Neuronal stem cell (in vitro differentiated cells): ENCODE measurements at regions not wholly inside any gene's neighbourhood (a gene's known extent, or its start where the extent isn't known, plus 50 kb on each side); places are given as distances from the start of the nearest gene placed in this dataset.

Source experiments
- DNase-seq: peaks from one replicate; pipeline ENCODE4 v3.0.0-alpha.2; 2013; ENCODE audit warnings: low spot score
- H2AFZ ChIP-seq: one replicate; pipeline ENCODE4 v1.6.1; 2013; ENCODE audit warnings: mild to moderate bottlenecking, low read length, inconsistent platforms
- H2AK5ac ChIP-seq: 2 replicates; pipeline ENCODE4 v1.6.1; 2013; ENCODE audit warnings: low read depth, mild to moderate bottlenecking, inconsistent platforms, low read length, moderate library complexity, mixed read lengths
- H2BK120ac ChIP-seq: 2 replicates; pipeline ENCODE4 v1.6.1; 2013; ENCODE audit warnings: low read depth, mild to moderate bottlenecking, inconsistent platforms, low read length, moderate library complexity, mixed read lengths
- H2BK12ac ChIP-seq: one replicate; pipeline ENCODE4 v1.6.1; 2013; ENCODE audit warnings: low read length, inconsistent platforms
- H2BK15ac ChIP-seq: 2 replicates; pipeline ENCODE4 v1.6.1; 2013; ENCODE audit warnings: mild to moderate bottlenecking, low read length, inconsistent platforms, mixed read lengths
- H2BK5ac ChIP-seq: one replicate; pipeline ENCODE4 v1.6.1; 2013; ENCODE audit warnings: inconsistent platforms, mild to moderate bottlenecking, low read length, moderate library complexity
- H3K14ac ChIP-seq: one replicate; pipeline ENCODE4 v1.6.1; 2013; ENCODE audit warnings: low read length, inconsistent platforms
- H3K18ac ChIP-seq: 2 replicates; pipeline ENCODE4 v1.6.1; 2013; ENCODE audit warnings: low read length, inconsistent platforms
- H3K23ac ChIP-seq: 2 replicates; pipeline ENCODE4 v1.6.1; 2013; ENCODE audit warnings: low read depth, mild to moderate bottlenecking, mixed read lengths, low read length, inconsistent platforms; ENCODE audit not compliant: poor library complexity
- H3K27ac ChIP-seq: replicated peaks from 3 replicates; pipeline ENCODE4 v1.5.1; 2013; ENCODE audit warnings: low read length, inconsistent platforms
- H3K27me3 ChIP-seq, 3 experiments: 2 replicates each; pipeline ENCODE4 v1.6.1; 2013; ENCODE audit warnings: low read length in 3 of 3, mild to moderate bottlenecking in 2 of 3, inconsistent platforms in 1 of 3, low read depth in 1 of 3, mixed read lengths in 1 of 3, moderate library complexity in 1 of 3; ENCODE audit not compliant: control insufficient read depth in 3 of 3, insufficient read depth in 3 of 3
- H3K36me3 ChIP-seq, 2 donors: replicated peaks in 1 of 2; 2 replicates each; pipeline ENCODE4 v1.6.1; 2013; ENCODE audit warnings: low read length in 2 of 2; ENCODE audit not compliant: control insufficient read depth in 2 of 2, insufficient read depth in 2 of 2
- H3K4ac ChIP-seq: 2 replicates; pipeline ENCODE4 v1.6.1; 2013; ENCODE audit warnings: inconsistent platforms, mild to moderate bottlenecking, low read length, moderate library complexity
- H3K4me1 ChIP-seq, 2 donors: 1 replicate in 1 of 2; 2 replicates in 1 of 2; pipeline ENCODE4 v1.6.1; 2013; ENCODE audit warnings: low read length in 2 of 2, low read depth in 1 of 2; ENCODE audit not compliant: control insufficient read depth in 2 of 2, insufficient read depth in 1 of 2
- H3K4me2 ChIP-seq: one replicate; pipeline ENCODE4 v1.6.1; 2013; ENCODE audit warnings: mild to moderate bottlenecking, low read length, inconsistent platforms; ENCODE audit not compliant: insufficient read depth, poor library complexity, severe bottlenecking
- H3K4me3 ChIP-seq, 2 donors: 2 replicates each; pipeline ENCODE4 v1.5.1; 2013; ENCODE audit warnings: low read length in 2 of 2, mild to moderate bottlenecking in 2 of 2, inconsistent platforms in 1 of 2, moderate library complexity in 1 of 2
- H3K79me1 ChIP-seq: one replicate; pipeline ENCODE4 v1.6.1; 2013; ENCODE audit warnings: low read depth, mild to moderate bottlenecking, inconsistent platforms, low read length, moderate library complexity
- H3K9ac ChIP-seq: one replicate; pipeline ENCODE4 v1.6.1; 2013; ENCODE audit warnings: mild to moderate bottlenecking, low read depth, low read length, inconsistent platforms; ENCODE audit not compliant: poor library complexity
- H3K9me3 ChIP-seq, 2 donors: replicated peaks in 1 of 2; 2 replicates each; pipeline versions ENCODE3 to v1.6.1; 2013; ENCODE audit warnings: low read length in 2 of 2, mild to moderate bottlenecking in 2 of 2, inconsistent platforms in 1 of 2, low read depth in 1 of 2, mixed read lengths in 1 of 2, moderate library complexity in 1 of 2; ENCODE audit not compliant: control insufficient read depth in 2 of 2, insufficient read depth in 1 of 2
- H4K8ac ChIP-seq: one replicate; pipeline ENCODE4 v1.6.1; 2013; ENCODE audit warnings: low read depth, mild to moderate bottlenecking, inconsistent platforms, low read length, moderate library complexity
- H4K91ac ChIP-seq: one replicate; pipeline ENCODE4 v1.6.1; 2013; ENCODE audit warnings: low read length, low read depth, mild to moderate bottlenecking, inconsistent platforms; ENCODE audit not compliant: poor library complexity
- WGBS, 2 donors: extraction: QIAGEN DNeasy Blood & Tissue Kit; methylation state at CpG; one replicate each; pipeline ENCODE4 v1.1.7; 2013; ENCODE audit warnings: missing lambda C conversion rate in 2 of 2, mixed read lengths in 1 of 2; ENCODE audit not compliant: insufficient read length in 2 of 2, insufficient replicate concordance in 1 of 2; ENCODE audit errors: extremely low coverage in 2 of 2; 5-methylcytosine and 5-hydroxymethylcytosine counted together

- no peak overlapping the region for H4K91ac ChIP-seq
- no CpG with 5 or more reads among the region's 1 CpG for WGBS, 2 donors
Observed at GRCh38 chr12:61504396-61505080, 755.7 kb upstream of the USP15 start.

GRCh38 chr12:61513499-61513898 is 746.7 kb upstream of the USP15 start:
- Histone ChIP-seq H2AFZ (peak overlapping the region; percentile 70), H2BK120ac (no peak overlapping the region), H3K36me3 (no peaks in the 10 kb centered on the region), H4K91ac (no peak overlapping the region), H3K4me2 (no peak overlapping the region), H3K9me3 (no peaks in the 10 kb centered on the region), H2BK12ac (no peak overlapping the region), H3K27ac (no peak overlapping the region), H3K18ac (no peak overlapping the region), H3K14ac (no peak overlapping the region), H3K9ac (no peak overlapping the region), H3K4ac (no peak overlapping the region), H3K23ac (no peak overlapping the region), H3K4me3 (no peak overlapping the region), H3K4me1 (peaks cover 3 to 10% of the 10 kb centered on the region in 2 donors), H3K27me3 (no peaks in the 10 kb centered on the region), H2BK15ac (no peak overlapping the region), H2AK5ac (no peak overlapping the region), H4K8ac (no peak overlapping the region), H3K79me1 (no peaks in the 10 kb centered on the region), H2BK5ac (no peak overlapping the region)
- DNase-seq = no peak
- WGBS, 2 donors = no CpG with 5 or more reads among the region's 2 CpGs

More at GRCh38 chr12:61504396-61505080, 755.7 kb upstream of the USP15 start:
- H2BK120ac ChIP-seq = no peak overlapping the region
- H4K8ac ChIP-seq = no peak overlapping the region
- peaks cover 0 to 2% of the 10 kb centered on the region in 2 donors for H3K4me1 ChIP-seq
- H3K9ac ChIP-seq = no peak overlapping the region
- no peaks in the 10 kb centered on the region for H3K36me3 ChIP-seq
- no peak overlapping the region for H2BK5ac ChIP-seq
- H2AK5ac ChIP-seq = no peak overlapping the region
- DNase-seq = no peak
- H3K4ac ChIP-seq = no peak overlapping the region
- H3K4me2 ChIP-seq = no peak overlapping the region
- H3K18ac ChIP-seq = no peak overlapping the region
- H2BK12ac ChIP-seq = no peak overlapping the region
- H3K79me1 ChIP-seq = no peaks in the 10 kb centered on the region
- no peaks in the 10 kb centered on the region for H3K9me3 ChIP-seq
- H2BK15ac ChIP-seq = no peak overlapping the region
- no peak overlapping the region for H2AFZ ChIP-seq
- no peak overlapping the region for H3K23ac ChIP-seq
- H3K27me3 ChIP-seq = no peaks in the 10 kb centered on the region
- H3K4me3 ChIP-seq = no peak overlapping the region
- no peak overlapping the region for H3K27ac ChIP-seq
- H3K14ac ChIP-seq = no peak overlapping the region

DNA sequence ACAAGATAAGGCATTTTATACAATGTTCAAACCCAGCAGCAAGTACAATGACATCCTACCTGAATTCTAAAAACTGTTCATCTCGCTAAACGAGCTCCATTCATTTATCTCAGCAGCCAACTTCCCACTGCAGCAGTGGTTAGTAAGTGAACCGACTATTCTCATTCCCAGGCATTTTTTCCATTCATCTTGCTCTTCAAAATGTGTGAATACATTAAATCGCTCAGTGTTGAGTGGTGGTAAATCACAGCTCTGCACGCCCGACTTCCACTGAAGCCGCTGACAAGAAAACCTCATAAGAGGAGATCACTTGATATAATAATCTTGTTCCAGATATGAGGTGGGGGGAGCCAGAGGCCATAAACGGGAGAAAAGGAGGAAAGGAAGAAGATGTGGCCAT is 746.2 kb upstream of the USP15 start:
- no peaks in the 10 kb centered on the region for H3K79me1 ChIP-seq
- no peak overlapping the region for H3K18ac ChIP-seq
- H3K9ac ChIP-seq = no peak overlapping the region
- no peaks in the 10 kb centered on the region for H3K36me3 ChIP-seq
- no peak overlapping the region for H3K23ac ChIP-seq
- H2BK120ac ChIP-seq = no peak overlapping the region
- H3K4me1 ChIP-seq = peaks cover 3 to 10% of the 10 kb centered on the region in 2 donors
- H3K4me2 ChIP-seq = no peak overlapping the region
- no peak overlapping the region for H4K91ac ChIP-seq
- no peak overlapping the region for H3K14ac ChIP-seq
- H3K4ac ChIP-seq = no peak overlapping the region
- peak overlapping the region; percentile 70 for H2AFZ ChIP-seq
- no peaks in the 10 kb centered on the region for H3K9me3 ChIP-seq
- WGBS, 2 donors = no CpG with 5 or more reads among the region's 8 CpGs
- H3K4me3 ChIP-seq = no peak overlapping the region
- H2BK12ac ChIP-seq = no peak overlapping the region
- no peaks in the 10 kb centered on the region for H3K27me3 ChIP-seq
- no peak overlapping the region for H2AK5ac ChIP-seq
- H4K8ac ChIP-seq = no peak overlapping the region
- H3K27ac ChIP-seq = no peak overlapping the region
- DNase-seq = no peak
- H2BK15ac ChIP-seq = no peak overlapping the region
- no peak overlapping the region for H2BK5ac ChIP-seq

- Histone ChIP-seq H4K8ac (no peak overlapping the region), H2BK120ac (no peak overlapping the region), H3K9ac (no peak overlapping the region), H2BK12ac (no peak overlapping the region), H3K27ac (no peak overlapping the region), H2AFZ (no peak overlapping the region), H3K4me2 (no peak overlapping the region), H3K4me1 (peaks cover 3 to 6% of the 10 kb centered on the region in 2 donors), H3K9me3 (no peaks in the 10 kb centered on the region), H2BK5ac (no peak overlapping the region), H3K27me3 (no peaks in the 10 kb centered on the region), H2BK15ac (no peak overlapping the region), H2AK5ac (no peak overlapping the region), H3K4me3 (no peak overlapping the region), H3K14ac (no peak overlapping the region), H3K4ac (no peak overlapping the region), H3K36me3 (no peaks in the 10 kb centered on the region), H4K91ac (no peak overlapping the region), H3K23ac (no peak overlapping the region), H3K79me1 (no peaks in the 10 kb centered on the region), H3K18ac (no peak overlapping the region)
- DNase-seq = no peak
- WGBS, 2 donors = no CpG with 5 or more reads among the region's 1 CpG
Observed at GRCh38 chr12:61521258-61521657, 738.9 kb upstream of the USP15 start.
